ENCODE measurements at regions not wholly inside any gene's neighbourhood (a gene's known extent, or its start where the extent isn't known, plus 50 kb on each side); places are given as distances from the start of the nearest gene placed in this dataset.

DNA sequence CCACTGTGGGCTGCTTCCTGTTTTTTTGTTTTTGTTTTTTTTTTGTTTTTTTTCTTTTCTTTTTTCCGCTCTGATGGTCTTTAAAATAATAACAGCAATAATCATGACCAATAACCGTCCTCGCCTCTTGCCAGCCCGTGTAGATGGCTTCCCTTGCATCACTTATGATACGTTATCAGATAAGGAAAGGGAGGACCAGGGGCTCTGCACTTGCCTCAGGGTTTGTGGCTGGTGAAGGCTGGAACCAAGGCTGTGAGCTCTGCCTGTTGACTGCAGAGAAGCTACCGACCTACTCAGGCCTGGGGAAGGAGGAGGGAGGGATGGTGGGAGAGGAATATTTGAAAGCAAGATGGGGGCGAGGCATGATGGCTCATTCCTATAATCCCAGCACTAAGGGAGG lies 114.0 kb upstream of the SDK2 start:
- Histone ChIP-seq H3K4me2 (ENCODE audit: insufficient read depth in 1 of 2, low read depth in 2 of 2, low read length in 2 of 2) (no peak overlapping the region), H3K79me2 (ENCODE audit: control insufficient read depth in 1 of 2, insufficient read depth in 2 of 2, low read length in 2 of 2) (no peaks in the 10 kb centered on the region)
- CTCF ChIA-PET (ENCODE audit: partially characterized antibody): interaction anchor here (1.2 to 1.5 kb wide), 2 partner anchors 47 to 72 kb away, joined by 4 read pairs; no protein-coding TSS in a partner anchor

More for the DNA sequence above, 114.0 kb upstream of the SDK2 start:
- peaks cover 0 to 3% of the 10 kb centered on the region in 2 experiments for H4K20me1 ChIP-seq (replicated peaks in 1 of 2; ENCODE audit: control insufficient read depth in 1 of 2, insufficient read depth in 2 of 2, low read length in 2 of 2)
- no peaks in the 10 kb centered on the region; a peak in 1 of 7 replicates for H3K27me3 ChIP-seq (replicated peaks in 1 of 4; ENCODE audit: control insufficient read depth in 3 of 4, extremely low read depth in 1 of 4, insufficient read depth in 3 of 4, low read length in 3 of 4)
- H3K18ac ChIP-seq (ENCODE audit: extremely low read depth, low read length): peak overlapping the region; percentile 60; the same call in 1 of the 2 replicates
- no peak overlapping the region for H2BK15ac ChIP-seq (ENCODE audit: low read length)
- FAIRE-seq: no peak
- H4K8ac ChIP-seq (ENCODE audit: extremely low read depth, insufficient read depth, low read length): no peak overlapping the region
- no peaks in the 10 kb centered on the region for H3K36me3 ChIP-seq (ENCODE audit: control insufficient read depth in 2 of 4, insufficient read depth in 4 of 4, low read length in 3 of 4)
- H3K4ac ChIP-seq (replicated peaks; ENCODE audit: insufficient read length, low read depth, low read length): no peak overlapping the region
- no peak overlapping the region for H3K14ac ChIP-seq (ENCODE audit: insufficient read length)
- POLR2A ChIA-PET (ENCODE audit: partially characterized antibody): no interaction called here
- H2BK20ac ChIP-seq (ENCODE audit: low read length): no peak overlapping the region
- H2BK120ac ChIP-seq (replicated peaks; ENCODE audit: low read depth, low read length): no peak overlapping the region
- H2AK5ac ChIP-seq (ENCODE audit: low read depth, low read length): no peak overlapping the region
- no peak overlapping the region for H2BK5ac ChIP-seq (ENCODE audit: low read depth, low read length)
- no peak overlapping the region for H3K23ac ChIP-seq (ENCODE audit: insufficient read length)
- no peak overlapping the region for H3K4me3 ChIP-seq (ENCODE audit: extremely low read depth in 1 of 4, insufficient read depth in 2 of 4, low read depth in 3 of 4, low read length in 4 of 4)
- H4K5ac ChIP-seq (ENCODE audit: insufficient read length, low read depth, low read length): no peak overlapping the region
- H4K91ac ChIP-seq (replicated peaks; ENCODE audit: insufficient read length, low read length): no peak overlapping the region
- H3K23me2 ChIP-seq (ENCODE audit: low read depth, low read length): no peaks in the 10 kb centered on the region
- no peak overlapping the region for H3K9ac ChIP-seq (replicated peaks in 1 of 4; ENCODE audit: extremely low read depth in 1 of 4, low read depth in 3 of 4, low read length in 3 of 4)
- TF ChIP-seq PHF8 (conservative IDR thresholded peaks at IDR 0.05; ENCODE audit: low read depth, low read length): no peak
- TF ChIP-seq CREB1 (IDR thresholded peaks at IDR 0.05): no peak
- TF ChIP-seq NRF1 (IDR thresholded peaks at IDR 0.05; ENCODE audit: low read depth, low read length): no peak
- TF ChIP-seq TEAD4 (IDR thresholded peaks at IDR 0.05; ENCODE audit: low read depth, low read length): no peak
- H2AFZ ChIP-seq (ENCODE audit: low read length): no peak overlapping the region
- peaks cover 0 to 20% (median 1%) of the 10 kb centered on the region in 4 experiments; a peak in 4 of 7 replicates for H3K4me1 ChIP-seq (replicated peaks in 1 of 4; ENCODE audit: control insufficient read depth in 3 of 4, insufficient read depth in 4 of 4, low read length in 3 of 4)
- no peak overlapping the region for H3K27ac ChIP-seq (ENCODE audit: low read depth, low read length)
- no peaks in the 10 kb centered on the region for H3K79me1 ChIP-seq (ENCODE audit: low read depth, low read length)
- 73% methylated on average over 6 of the region's 7 CpGs; no CpG with 5 or more reads in 1 of the 2 experiments for WGBS, 2 experiments (ENCODE audit: extremely low coverage in 1 of 2, insufficient coverage in 1 of 2, insufficient read length in 1 of 2, insufficient replicate concordance in 2 of 2, low coverage in 1 of 2, low lambda C conversion rate in 2 of 2, missing lambda C conversion rate in 1 of 2)
- H3K9me3 ChIP-seq (ENCODE audit: insufficient read depth in 2 of 2, low read depth in 1 of 2, low read length in 1 of 2): no peaks in the 10 kb centered on the region
- H2BK12ac ChIP-seq (ENCODE audit: low read depth, low read length): peak overlapping the region; percentile 39; the same call in 1 of the 2 replicates
- no peak for DNase-seq (ENCODE audit: low read depth in 1 of 2, low spot score in 2 of 2)
- no peak overlapping the region for H3K56ac ChIP-seq (replicated peaks; ENCODE audit: insufficient read length, low read depth, low read length)
